Endothelial cell of umbilical vein (primary cell): ENCODE measurements at regions not wholly inside any gene's neighbourhood (a gene's known extent, or its start where the extent isn't known, plus 50 kb on each side); places are given as distances from the start of the nearest gene placed in this dataset.

Experiments used
- BruUV-seq: library from RNA; stranded (reverse); fragments of 400-500 nt; replicated peaks from 2 replicates; lab custom pipeline; 2021; lab: Mats Ljungman, UMichigan
- CTCF ChIA-PET: fragments of 300-600, 350-600 bp; sonication (Branson Sonifier 250); formaldehyde crosslinking; loops from one replicate; lab custom pipeline; 2021; ENCODE audit warnings: antibody characterized with exemption, inconsistent platforms; lab: Charles Lee
- POLR2A ChIA-PET: fragments of 300-600, 350-600 bp; sonication (Branson Sonifier 250); formaldehyde crosslinking; loops from one replicate; lab custom pipeline; 2021; ENCODE audit warnings: antibody characterized with exemption, inconsistent platforms; lab: Charles Lee
- DNase-seq: peaks from one replicate; pipeline ENCODE4 v3.0.0-alpha.2; 2011; ENCODE audit warnings: low read depth, low spot score
- FAIRE-seq: peaks from 2 replicates; lab custom pipeline; 2011; peaks lifted over from hg19 to GRCh38; lab: Jason Lieb, UNC
- H2AFZ ChIP-seq: 2 replicates; pipeline ENCODE4 v1.6.0; 2012; ENCODE audit warnings: low read depth, low read length, control low read depth, inconsistent platforms
- H3K27ac ChIP-seq: 2 replicates; pipeline ENCODE4 v1.5.1; 2011; ENCODE audit warnings: low read depth, mild to moderate bottlenecking, control low read depth, low read length, moderate library complexity; ENCODE audit not compliant: insufficient read depth
- H3K27me3 ChIP-seq, 2 experiments: 2 replicates each; pipeline versions ENCODE4 v1.6.0 to v1.6.1; 2011; ENCODE audit warnings: low read length in 2 of 2, mixed read lengths in 1 of 2; ENCODE audit not compliant: control insufficient read depth in 2 of 2, insufficient read depth in 2 of 2
- H3K36me3 ChIP-seq, 2 experiments: 2 replicates in 1 of 2; 3 replicates in 1 of 2; pipeline ENCODE4 v1.5.1; 2011; ENCODE audit warnings: low read length in 2 of 2, mild to moderate bottlenecking in 1 of 2, moderate library complexity in 1 of 2; ENCODE audit not compliant: control insufficient read depth in 2 of 2, insufficient read depth in 2 of 2; ENCODE audit errors: extremely low read depth in 1 of 2
- H3K4me1 ChIP-seq: 3 replicates; pipeline ENCODE4 v1.5.1; 2011; ENCODE audit warnings: mild to moderate bottlenecking, low read length; ENCODE audit not compliant: control insufficient read depth, insufficient read depth; ENCODE audit errors: extremely low read depth
- H3K4me2 ChIP-seq: 2 replicates; pipeline ENCODE4 v1.6.1; 2011; ENCODE audit warnings: low read length, control low read depth, mixed read lengths; ENCODE audit not compliant: insufficient read depth
- H3K4me3 ChIP-seq, 3 experiments: fragments of 200-600 bp in 1 of 3; sonication (generic), shearing (Covaris generic) in 1 of 3; replicated peaks in 1 of 3; 2 replicates each; pipeline ENCODE4 v1.5.1; 2011 to 2016; ENCODE audit warnings: control low read depth in 3 of 3, low read length in 3 of 3, mild to moderate bottlenecking in 2 of 3, inconsistent platforms in 1 of 3, low read depth in 1 of 3, moderate library complexity in 1 of 3; ENCODE audit not compliant: insufficient read depth in 1 of 3
- H3K79me2 ChIP-seq: 2 replicates; pipeline ENCODE4 v1.6.0; 2012; ENCODE audit warnings: low read length, inconsistent platforms; ENCODE audit not compliant: control insufficient read depth, insufficient read depth
- H3K9ac ChIP-seq: replicated peaks from 2 replicates; pipeline ENCODE3; 2011; ENCODE audit warnings: low read length, control low read depth; ENCODE audit not compliant: insufficient read depth; ENCODE audit errors: extremely low read depth
- H3K9me1 ChIP-seq: replicated peaks from 3 replicates; pipeline ENCODE4 v1.6.0; 2011; ENCODE audit warnings: mild to moderate bottlenecking, low read length; ENCODE audit not compliant: control insufficient read depth, insufficient read depth; ENCODE audit errors: extremely low read depth
- H3K9me3 ChIP-seq: replicated peaks from 2 replicates; pipeline ENCODE4 v1.5.1; 2012; ENCODE audit warnings: low read length, inconsistent platforms; ENCODE audit not compliant: control insufficient read depth, insufficient read depth
- H4K20me1 ChIP-seq: replicated peaks from 2 replicates; pipeline ENCODE3; 2011; ENCODE audit warnings: mild to moderate bottlenecking, low read length; ENCODE audit not compliant: control insufficient read depth, insufficient read depth; ENCODE audit errors: extremely low read depth
- CTCF ChIP-seq, 2 donors: IDR thresholded peaks; 1 replicate in 1 of 2; 2 replicates in 1 of 2; pipeline ENCODE4 v1.5.1; 2011; ENCODE audit warnings: low read length in 2 of 2, mild to moderate bottlenecking in 2 of 2, moderate library complexity in 2 of 2, control low read depth in 1 of 2, inconsistent platforms in 1 of 2, low read depth in 1 of 2; ENCODE audit not compliant: insufficient read depth in 1 of 2; ENCODE audit errors: extremely low read depth in 1 of 2
- EZH2 ChIP-seq: IDR thresholded peaks from 2 replicates; pipeline ENCODE4 v1.6.1; 2012; ENCODE audit warnings: borderline replicate concordance, low read depth, mild to moderate bottlenecking, moderate library complexity, low read length, inconsistent platforms; ENCODE audit not compliant: severe bottlenecking
- FOS ChIP-seq: IDR thresholded peaks from 2 replicates; pipeline ENCODE4 v1.6.1; 2011; ENCODE audit warnings: mild to moderate bottlenecking, low read length, moderate library complexity, borderline replicate concordance; ENCODE audit not compliant: insufficient read depth
- GATA2 ChIP-seq: IDR thresholded peaks from 2 replicates; pipeline ENCODE4 v1.7.0; 2011; ENCODE audit warnings: low read depth, mild to moderate bottlenecking, moderate library complexity, mixed read lengths, low read length; ENCODE audit not compliant: insufficient read length, insufficient read depth
- JUN ChIP-seq: IDR thresholded peaks from 2 replicates; pipeline ENCODE4 v1.6.1; 2011; ENCODE audit warnings: borderline replicate concordance, low read depth; ENCODE audit not compliant: insufficient read length, insufficient read depth
- MAX ChIP-seq: IDR thresholded peaks from 2 replicates; pipeline ENCODE4 v1.6.1; 2011; ENCODE audit not compliant: insufficient read depth, insufficient read length
- MYC ChIP-seq: IDR thresholded peaks from one replicate; pipeline ENCODE4 v1.6.1; 2011; ENCODE audit warnings: mild to moderate bottlenecking, low read depth, low read length
- POLR2A ChIP-seq: IDR thresholded peaks from 2 replicates; pipeline ENCODE4 v1.6.1; 2012; ENCODE audit warnings: low read depth, mild to moderate bottlenecking, control low read depth, low read length
- POLR2AphosphoS5 ChIP-seq: IDR thresholded peaks from 2 replicates; pipeline ENCODE4 v1.6.1; 2012; ENCODE audit warnings: low read depth, mild to moderate bottlenecking, control low read depth, low read length, moderate library complexity; ENCODE audit not compliant: insufficient read depth
- dilution Hi-C: fragments of 300-500 bp; cut with MboI; formaldehyde crosslinking; loops from one replicate; pipeline ENCODE4 v1.15.0; 2019; ENCODE audit warnings: low sequenced_read_pairs; ENCODE audit not compliant: extremely low pct_ligation_motif_present
- intact Hi-C: fragments of 100-400 bp; cut with micrococcal nuclease; formaldehyde crosslinking; loops from one replicate; pipeline ENCODE4 v1.10.0; 2022

- intact Hi-C loops (no loop called here), dilution Hi-C loops (no loop called here)
- ChIA-PET POLR2A (no interaction called here), CTCF (interaction anchor here (1.2 kb wide), 1 partner anchor 11 kb away, joined by 3 read pairs; no protein-coding TSS in a partner anchor)
- no peaks in the 10 kb centered on the region for H4K20me1 ChIP-seq
- H3K36me3 ChIP-seq, result no peaks in the 10 kb centered on the region
- H3K27me3 ChIP-seq, result no peaks in the 10 kb centered on the region
- H2AFZ ChIP-seq, result no peak overlapping the region
- no peak overlapping the region for H3K4me2 ChIP-seq
- H3K4me1 ChIP-seq, result no peaks in the 10 kb centered on the region
- H3K4me3 ChIP-seq, result no peak overlapping the region
- H3K79me2 ChIP-seq, result no peaks in the 10 kb centered on the region
- no peaks in the 10 kb centered on the region for H3K9me3 ChIP-seq
- no peaks in the 10 kb centered on the region for H3K9me1 ChIP-seq
- no peak for TF ChIP-seq CTCF (IDR thresholded peaks at IDR 0.05; ENCODE audit: extremely low read depth in 1 of 2, insufficient read depth in 1 of 2, low read depth in 1 of 2, low read length in 2 of 2)
- TF ChIP-seq FOS, result no peak
- TF ChIP-seq MYC, result no peak
- TF ChIP-seq EZH2, result no peak
- no peak for TF ChIP-seq POLR2A
- TF ChIP-seq JUN, result no peak
- TF ChIP-seq POLR2AphosphoS5, result no peak
- no peak for TF ChIP-seq MAX
- no peak for TF ChIP-seq GATA2
- DNase-seq, result no peak
- BruUV-seq, result no TSS peak
- no peak overlapping the region for H3K9ac ChIP-seq
- H3K27ac ChIP-seq, result no peak overlapping the region
- FAIRE-seq, result no peak
These were observed 1478.3 kb downstream of the C4orf33 start for GRCh38 chr4:130574215-130574614.
